K562 (cell line): ENCODE measurements at regions not wholly inside any gene's neighbourhood (a gene's known extent, or its start where the extent isn't known, plus 50 kb on each side); places are given as distances from the start of the nearest gene placed in this dataset.

Experiments used
- ATAC-seq: fragments of 200-7000 bp; cut with Tn5 transposase; 3 replicates; pipeline ENCODE4 v1.9.1; 2020; ENCODE audit warnings: moderate library complexity
- BruUV-seq: library from RNA; stranded (reverse); fragments of 400-500 nt; replicated peaks from 2 replicates; lab custom pipeline; 2021; lab: Mats Ljungman, UMichigan
- CTCF ChIA-PET: fragments of 300-600 bp; formaldehyde crosslinking; extraction: SDS; loops from one replicate; lab custom pipeline; 2021; ENCODE audit warnings: low intra/inter-chr PET ratio; lab: Yijun Ruan, JAX
- POLR2A ChIA-PET: fragments of 300-600, 350-650 bp; sonication (Branson Sonifier 250); formaldehyde crosslinking; extraction: SDS; loops from one replicate; lab custom pipeline; 2021; ENCODE audit warnings: antibody characterized with exemption, inconsistent platforms; lab: Yijun Ruan, JAX
- DNase-seq, 4 experiments: peaks; one replicate each; pipeline versions ENCODE4 v3.0.0 to v3.0.0-alpha.2; 2011 to 2018; ENCODE audit warnings: low spot score in 3 of 4, mixed read lengths in 3 of 4; ENCODE audit errors: extremely low read depth in 1 of 4
- FAIRE-seq: peaks from 2 replicates; lab custom pipeline; 2011; peaks lifted over from hg19 to GRCh38; lab: Jason Lieb, UNC
- H2AFZ ChIP-seq: 2 replicates; pipeline ENCODE4 v1.6.0; 2011; ENCODE audit warnings: low read depth, low read length, control low read depth, inconsistent platforms
- H3K27ac ChIP-seq: fragments of 200-600 bp; 3 replicates; pipeline ENCODE4 v1.8.0; 2011; ENCODE audit warnings: low read depth, mild to moderate bottlenecking, control low read depth, inconsistent platforms, low read length, moderate library complexity, mixed read lengths; ENCODE audit errors: extremely low read depth
- H3K27me3 ChIP-seq, 2 experiments: fragments of 300-600 bp in 1 of 2; 2 replicates in 1 of 2; 3 replicates in 1 of 2; pipeline versions ENCODE4 v1.6.0 to v1.8.0; 2011; ENCODE audit warnings: inconsistent platforms in 2 of 2, low read length in 2 of 2, mild to moderate bottlenecking in 1 of 2, mixed read lengths in 1 of 2, moderate library complexity in 1 of 2; ENCODE audit not compliant: control insufficient read depth in 2 of 2, insufficient read depth in 2 of 2
- H3K36me3 ChIP-seq: fragments of 300-600 bp; 3 replicates; pipeline ENCODE4 v1.8.0; 2011; ENCODE audit warnings: mild to moderate bottlenecking, low read length, inconsistent platforms; ENCODE audit not compliant: control insufficient read depth, insufficient read depth
- H3K4me1 ChIP-seq, 2 experiments: fragments of 200-600 bp in 1 of 2; replicated peaks in 1 of 2; 2 replicates in 1 of 2; 3 replicates in 1 of 2; pipeline versions ENCODE4 v1.5.1 to v1.8.0; 2011; ENCODE audit warnings: inconsistent platforms in 2 of 2, low read length in 2 of 2, mild to moderate bottlenecking in 1 of 2, mixed read lengths in 1 of 2, moderate library complexity in 1 of 2; ENCODE audit not compliant: control insufficient read depth in 2 of 2, insufficient read depth in 2 of 2
- H3K4me2 ChIP-seq: 2 replicates; pipeline ENCODE4 v1.6.1; 2011; ENCODE audit warnings: low read length, control low read depth, inconsistent platforms, mixed read lengths; ENCODE audit not compliant: insufficient read depth
- H3K4me3 ChIP-seq: fragments of 200-600 bp; sonication (generic), shearing (Covaris generic); 2 replicates; pipeline ENCODE4 v1.5.1; 2016; ENCODE audit warnings: control low read depth, inconsistent platforms
- H3K79me2 ChIP-seq: fragments of 200-600 bp; 3 replicates; pipeline ENCODE4 v1.8.0; 2011; ENCODE audit warnings: low read length, inconsistent platforms; ENCODE audit not compliant: control insufficient read depth, insufficient read depth
- H3K9ac ChIP-seq, 2 experiments: 2 replicates each; pipeline versions ENCODE4 v1.6.0 to v1.6.1; 2011; ENCODE audit warnings: low read depth in 2 of 2, low read length in 2 of 2, control low read depth in 1 of 2, inconsistent platforms in 1 of 2, mild to moderate bottlenecking in 1 of 2, mixed read lengths in 1 of 2; ENCODE audit not compliant: insufficient read depth in 1 of 2
- H3K9me1 ChIP-seq: one replicate; pipeline ENCODE4 v1.6.0; 2011; ENCODE audit warnings: inconsistent platforms, mild to moderate bottlenecking, low read length, moderate library complexity; ENCODE audit not compliant: control insufficient read depth, insufficient read depth
- H3K9me3 ChIP-seq: replicated peaks from 2 replicates; pipeline ENCODE4 v1.5.1; 2011; ENCODE audit warnings: low read depth, low read length, inconsistent platforms; ENCODE audit not compliant: control insufficient read depth, insufficient read depth
- H4K20me1 ChIP-seq: replicated peaks from 2 replicates; pipeline ENCODE4 v1.6.1; 2011; ENCODE audit warnings: low read length, inconsistent platforms, mixed read lengths; ENCODE audit not compliant: control insufficient read depth, insufficient read depth
- AFF1 ChIP-seq, 2 experiments: fragments of 450-650 bp; IDR thresholded peaks; 2 replicates each; pipeline ENCODE4 v1.6.1; 2018; ENCODE audit warnings: mild to moderate bottlenecking in 2 of 2, low read depth in 1 of 2; ENCODE audit not compliant: partially characterized antibody in 2 of 2
- ARID3A ChIP-seq: IDR thresholded peaks from 2 replicates; pipeline ENCODE4 v1.6.1; 2012; ENCODE audit warnings: low read depth, low read length, improper control_type of control experiment, borderline replicate concordance
- MBD2 ChIP-seq: sonication (generic); IDR thresholded peaks from 2 replicates; pipeline ENCODE4 v1.6.1; 2016; ENCODE audit warnings: low read depth, borderline replicate concordance
- MCM7 ChIP-seq, 2 experiments: fragments of 450-650 bp; IDR thresholded peaks; 2 replicates each; pipeline ENCODE4 v1.6.1; 2016 to 2018
- NBN ChIP-seq: fragments of 450-650 bp; IDR thresholded peaks from 2 replicates; pipeline ENCODE4 v1.6.1; 2016; ENCODE audit warnings: low read depth, mild to moderate bottlenecking
- RBFOX2 ChIP-seq: fragments of 200-400 bp; formaldehyde crosslinking; IDR thresholded peaks from 2 replicates; pipeline ENCODE4 v1.6.1; 2017; ENCODE audit warnings: low read depth, mild to moderate bottlenecking, low read length, moderate library complexity
- RBM15 ChIP-seq: fragments of 200-400 bp; formaldehyde crosslinking; IDR thresholded peaks from 2 replicates; pipeline ENCODE4 v1.6.1; 2018; ENCODE audit warnings: mild to moderate bottlenecking, low read length, moderate library complexity; ENCODE audit not compliant: insufficient read depth
- ZNF436 ChIP-seq: fragments of 250-450, 450-650 bp; sonication (Bioruptor Pico); formaldehyde crosslinking; IDR thresholded peaks from 2 replicates; pipeline ENCODE4 v1.7.0; 2020; ENCODE audit warnings: mild to moderate bottlenecking
- whole genome bisulfite sequencing: fragments of 100-300 bp; shearing (Covaris generic); methylation state at CpG from one replicate; pipeline ENCODE4 v1.1.6; 2016; ENCODE audit warnings: low coverage, mixed read lengths; ENCODE audit not compliant: insufficient coverage; ENCODE audit errors: missing lambda C conversion rate; 5-methylcytosine and 5-hydroxymethylcytosine counted together
- in situ Hi-C: fragments of 300-500 bp; cut with MboI; formaldehyde crosslinking; loops from 4 replicates; pipeline ENCODE4 v1.15.0; 2018; ENCODE audit warnings: inconsistent platforms, mixed read lengths
- intact Hi-C: fragments of 100-400 bp; cut with micrococcal nuclease; formaldehyde crosslinking; loops from 2 replicates; pipeline ENCODE4 v1.14.2; 2022

- TF ChIP-seq ARID3A (no peak), NBN (no peak), RBM15 (no peak), RBFOX2 (no peak)
- no peak for FAIRE-seq
- DNase-seq = no peak
- Histone ChIP-seq H3K79me2 (no peaks in the 10 kb centered on the region), H3K4me1 (no peaks in the 10 kb centered on the region), H3K9me1 (no peaks in the 10 kb centered on the region), H3K9ac (no peak overlapping the region), H2AFZ (no peak overlapping the region), H3K27me3 (no peaks in the 10 kb centered on the region), H3K4me2 (no peak overlapping the region), H3K36me3 (no peaks in the 10 kb centered on the region), H3K4me3 (no peak overlapping the region), H4K20me1 (no peaks in the 10 kb centered on the region), H3K9me3 (no peaks in the 10 kb centered on the region), H3K27ac (no peak overlapping the region)
- POLR2A ChIA-PET = no interaction called here
- 1% methylated on average over 10 of the region's 11 CpGs for WGBS
- BruUV-seq = no TSS peak
- CTCF ChIA-PET = no interaction called here
- intact Hi-C loops = no loop called here
- no peak for ATAC-seq
- in situ Hi-C loops = no loop called here
These were observed 535.2 kb downstream of the BCL11B start for GRCh38 chr14:98736701-98737338.

- Histone ChIP-seq H3K27ac (no peak overlapping the region), H3K79me2 (no peaks in the 10 kb centered on the region), H3K4me2 (no peak overlapping the region), H3K27me3 (no peaks in the 10 kb centered on the region), H3K9me1 (no peaks in the 10 kb centered on the region), H3K4me1 (no peaks in the 10 kb centered on the region), H3K4me3 (no peak overlapping the region), H3K36me3 (no peaks in the 10 kb centered on the region), H4K20me1 (no peaks in the 10 kb centered on the region), H3K9ac (no peak overlapping the region), H2AFZ (no peak overlapping the region), H3K9me3 (no peaks in the 10 kb centered on the region)
- no peak for TF ChIP-seq AFF1 (IDR thresholded peaks at IDR 0.05; ENCODE audit: low read depth in 1 of 2, partially characterized antibody in 2 of 2)
- no peak for TF ChIP-seq ZNF436
- TF ChIP-seq MCM7 (IDR thresholded peaks at IDR 0.05) = no peak
- TF ChIP-seq MBD2 = no peak
- 0% methylated on average over 2 of the region's 8 CpGs for WGBS
- DNase-seq = no peak
- ATAC-seq = no peak
- intact Hi-C loops = no loop called here
- no peak for FAIRE-seq
- no TSS peak for BruUV-seq
- POLR2A ChIA-PET = no interaction called here
- in situ Hi-C loops = no loop called here
- CTCF ChIA-PET = no interaction called here
These were observed 530.5 kb downstream of the BCL11B start for GRCh38 chr14:98741523-98741922.
